Duodenal mucosa (tissue), 2 donors: ENCODE measurements at regions not wholly inside any gene's neighbourhood (a gene's known extent, or its start where the extent isn't known, plus 50 kb on each side); places are given as distances from the start of the nearest gene placed in this dataset.

Experiments used
- H3K27ac ChIP-seq: one replicate; pipeline ENCODE4 v1.7.0; 2013; ENCODE audit warnings: low read depth, low read length
- H3K27me3 ChIP-seq, 2 donors: one replicate each; pipeline ENCODE4 v1.7.0; 2013; ENCODE audit warnings: low read length in 2 of 2, control low read depth in 1 of 2; ENCODE audit not compliant: insufficient read depth in 2 of 2, control insufficient read depth in 1 of 2
- H3K36me3 ChIP-seq, 2 donors: one replicate each; pipeline ENCODE4 v1.7.0; 2013; ENCODE audit warnings: low read length in 2 of 2, control low read depth in 1 of 2; ENCODE audit not compliant: insufficient read depth in 2 of 2, control insufficient read depth in 1 of 2
- H3K4me1 ChIP-seq, 2 donors: one replicate each; pipeline ENCODE4 v1.7.0; 2013; ENCODE audit warnings: low read length in 2 of 2, control low read depth in 1 of 2; ENCODE audit not compliant: insufficient read depth in 2 of 2, control insufficient read depth in 1 of 2
- H3K4me3 ChIP-seq, 2 donors: one replicate each; pipeline ENCODE4 v1.7.0; 2013; ENCODE audit warnings: low read length in 2 of 2, low read depth in 1 of 2
- H3K9ac ChIP-seq, 2 donors: one replicate each; pipeline ENCODE4 v1.7.0; 2013; ENCODE audit warnings: low read length in 2 of 2, low read depth in 1 of 2
- H3K9me3 ChIP-seq, 2 donors: one replicate each; pipeline ENCODE4 v1.7.0; 2013; ENCODE audit warnings: low read length in 2 of 2, control low read depth in 1 of 2; ENCODE audit not compliant: control insufficient read depth in 1 of 2

GRCh38 chr3:80470433-80470832 is 702.6 kb upstream of the ROBO1 start:
- Histone ChIP-seq H3K4me1 (no peaks in the 10 kb centered on the region), H3K36me3 (no peaks in the 10 kb centered on the region), H3K4me3 (no peak overlapping the region), H3K9ac (no peak overlapping the region), H3K27ac (no peak overlapping the region), H3K27me3 (no peaks in the 10 kb centered on the region), H3K9me3 (no peaks in the 10 kb centered on the region)

- Histone ChIP-seq H3K9ac (no peak overlapping the region), H3K9me3 (no peaks in the 10 kb centered on the region)
Observed at GRCh38 chr3:80465746-80466145, 697.9 kb upstream of the ROBO1 start.

GRCh38 chr3:80451393-80451792 is 683.6 kb upstream of the ROBO1 start:
- Histone ChIP-seq H3K27ac (no peak overlapping the region), H3K36me3 (no peaks in the 10 kb centered on the region), H3K4me1 (no peaks in the 10 kb centered on the region), H3K4me3 (no peak overlapping the region), H3K27me3 (no peaks in the 10 kb centered on the region), H3K9me3 (no peaks in the 10 kb centered on the region), H3K9ac (no peak overlapping the region)

More at GRCh38 chr3:80465746-80466145, 697.9 kb upstream of the ROBO1 start:
- no peaks in the 10 kb centered on the region for H3K36me3 ChIP-seq
- no peaks in the 10 kb centered on the region for H3K27me3 ChIP-seq
- no peak overlapping the region for H3K27ac ChIP-seq
- H3K4me3 ChIP-seq: no peak overlapping the region
- H3K4me1 ChIP-seq: no peaks in the 10 kb centered on the region

GRCh38 chr3:80445641-80446040 is 677.8 kb upstream of the ROBO1 start:
- H3K27me3 ChIP-seq: no peaks in the 10 kb centered on the region
- H3K4me1 ChIP-seq: no peaks in the 10 kb centered on the region
- no peaks in the 10 kb centered on the region for H3K9me3 ChIP-seq
- no peak overlapping the region for H3K4me3 ChIP-seq
- H3K36me3 ChIP-seq: no peaks in the 10 kb centered on the region
- no peak overlapping the region for H3K27ac ChIP-seq
- H3K9ac ChIP-seq: no peak overlapping the region

DNA sequence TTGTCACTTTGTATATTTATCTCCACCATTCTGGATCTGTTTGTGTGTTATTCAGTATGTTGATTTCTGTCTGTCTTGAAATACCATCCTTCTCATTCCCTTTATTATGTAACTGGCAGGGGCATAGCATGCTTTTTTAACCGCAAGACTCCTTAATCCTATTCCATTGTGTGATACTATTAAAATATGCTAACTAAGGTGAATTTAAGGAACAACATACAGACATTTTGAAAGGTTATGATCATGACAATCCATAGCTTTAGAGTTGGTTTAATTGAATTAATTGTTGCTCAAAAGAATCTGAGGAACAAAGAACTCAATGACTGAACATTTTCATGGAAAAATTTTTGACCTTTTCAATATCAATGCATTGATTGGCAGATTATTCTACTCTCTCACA is 677.3 kb upstream of the ROBO1 start:
- H3K9ac ChIP-seq: no peak overlapping the region
- H3K27ac ChIP-seq: no peak overlapping the region
- H3K36me3 ChIP-seq: no peaks in the 10 kb centered on the region
- H3K27me3 ChIP-seq: no peaks in the 10 kb centered on the region
- no peak overlapping the region for H3K4me3 ChIP-seq
- no peaks in the 10 kb centered on the region for H3K4me1 ChIP-seq
- no peaks in the 10 kb centered on the region for H3K9me3 ChIP-seq

DNA sequence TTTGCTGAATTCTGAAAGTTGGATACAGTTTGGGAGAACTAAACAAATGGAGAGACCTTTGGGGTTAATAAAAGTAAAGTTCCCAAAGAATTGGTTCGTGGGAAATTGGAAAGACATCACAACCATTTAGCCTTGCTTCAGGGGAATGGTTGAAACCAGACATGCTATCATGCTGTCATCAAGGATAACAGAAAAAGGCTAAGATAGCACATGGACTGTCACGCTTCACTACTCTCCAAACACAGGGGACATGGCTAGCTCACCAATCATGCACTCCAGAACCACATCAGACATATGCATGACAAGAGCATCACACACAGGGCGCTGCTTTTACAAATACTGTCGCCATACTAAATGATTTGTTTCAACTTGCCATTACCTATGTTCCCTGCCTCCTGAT is 671.7 kb upstream of the ROBO1 start:
- H3K4me3 ChIP-seq: no peak overlapping the region

DNA sequence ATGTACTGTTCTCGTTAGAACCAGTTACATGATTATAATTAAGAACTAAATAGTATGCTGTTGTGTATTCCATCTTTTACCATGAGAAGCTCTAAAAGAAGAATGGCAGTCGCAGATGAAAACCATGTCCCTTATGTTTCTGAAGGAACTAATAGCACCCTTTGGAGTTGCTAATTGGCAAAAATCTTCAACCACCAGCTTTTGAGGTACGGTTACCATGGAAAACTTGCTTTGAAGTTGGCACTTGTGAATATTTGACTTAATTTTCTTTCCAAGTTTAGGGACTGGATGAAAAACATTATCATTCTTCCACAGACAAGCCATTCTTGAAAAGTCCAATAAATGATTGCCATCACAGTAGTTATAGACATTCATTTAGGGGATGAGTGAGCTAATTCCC is 666.6 kb upstream of the ROBO1 start:
- no peaks in the 10 kb centered on the region for H3K4me1 ChIP-seq
- no peak overlapping the region for H3K9ac ChIP-seq
- H3K36me3 ChIP-seq: no peaks in the 10 kb centered on the region
- H3K9me3 ChIP-seq: peaks cover 0 to 1% of the 10 kb centered on the region in 2 donors
- no peak overlapping the region for H3K27ac ChIP-seq
- H3K27me3 ChIP-seq: no peaks in the 10 kb centered on the region
- no peak overlapping the region for H3K4me3 ChIP-seq

More for the DNA sequence above, 671.7 kb upstream of the ROBO1 start:
- no peaks in the 10 kb centered on the region for H3K27me3 ChIP-seq
- no peaks in the 10 kb centered on the region for H3K4me1 ChIP-seq
- H3K27ac ChIP-seq: no peak overlapping the region
- no peak overlapping the region for H3K9ac ChIP-seq
- H3K36me3 ChIP-seq: no peaks in the 10 kb centered on the region
- H3K9me3 ChIP-seq: no peaks in the 10 kb centered on the region

DNA sequence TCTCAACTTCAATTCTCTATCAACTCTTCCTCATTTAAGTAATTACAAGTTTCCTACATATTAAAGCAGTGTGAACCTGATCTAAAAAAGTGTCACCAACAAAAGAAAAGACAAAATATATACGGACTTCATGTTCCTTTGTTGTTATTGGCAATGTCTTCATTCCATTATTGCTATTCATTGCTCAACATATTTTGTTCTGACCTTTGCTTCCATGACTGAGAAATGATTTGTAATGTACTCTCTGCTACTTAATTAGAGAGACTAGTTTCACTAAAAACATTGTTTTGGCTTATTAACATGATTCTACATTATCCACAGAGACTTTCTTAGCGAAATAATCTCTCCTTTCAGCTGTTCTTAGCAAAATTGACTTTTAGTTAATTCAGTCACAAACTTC is 657.2 kb upstream of the ROBO1 start:
- Histone ChIP-seq H3K27ac (no peak overlapping the region), H3K4me3 (no peak overlapping the region), H3K36me3 (no peaks in the 10 kb centered on the region), H3K9ac (no peak overlapping the region), H3K9me3 (peaks cover 0 to 3% of the 10 kb centered on the region in 2 donors), H3K27me3 (no peaks in the 10 kb centered on the region), H3K4me1 (no peaks in the 10 kb centered on the region)

GRCh38 chr3:80408030-80408721 is 640.4 kb upstream of the ROBO1 start:
- no peaks in the 10 kb centered on the region for H3K36me3 ChIP-seq
- no peaks in the 10 kb centered on the region for H3K9me3 ChIP-seq
- no peak overlapping the region for H3K9ac ChIP-seq
- no peaks in the 10 kb centered on the region for H3K4me1 ChIP-seq
- H3K4me3 ChIP-seq: no peak overlapping the region
- H3K27ac ChIP-seq: no peak overlapping the region
- H3K27me3 ChIP-seq: no peaks in the 10 kb centered on the region

- H3K9ac ChIP-seq: no peak overlapping the region
- no peaks in the 10 kb centered on the region for H3K36me3 ChIP-seq
- no peaks in the 10 kb centered on the region for H3K9me3 ChIP-seq
- H3K27me3 ChIP-seq: no peaks in the 10 kb centered on the region
- H3K27ac ChIP-seq: no peak overlapping the region
- H3K4me3 ChIP-seq: no peak overlapping the region
- H3K4me1 ChIP-seq: no peaks in the 10 kb centered on the region
Observed at GRCh38 chr3:80405618-80406017, 637.8 kb upstream of the ROBO1 start.

- Histone ChIP-seq H3K27ac (no peak overlapping the region), H3K4me1 (no peaks in the 10 kb centered on the region), H3K36me3 (no peaks in the 10 kb centered on the region), H3K9me3 (no peaks in the 10 kb centered on the region), H3K27me3 (no peaks in the 10 kb centered on the region), H3K9ac (no peak overlapping the region), H3K4me3 (no peak overlapping the region)
Observed at GRCh38 chr3:80395023-80395422, 627.2 kb upstream of the ROBO1 start.
